ENCODE measurements at regions not wholly inside any gene's neighbourhood (a gene's known extent, or its start where the extent isn't known, plus 50 kb on each side); places are given as distances from the start of the nearest gene placed in this dataset.

- H3K4me1 ChIP-seq (ENCODE audit: control insufficient read depth in 1 of 2, insufficient read depth in 2 of 2, low read length in 2 of 2), result peaks cover 0 to 3% of the 10 kb centered on the region in 2 experiments
- H3K4me2 ChIP-seq (ENCODE audit: low read length), result no peak overlapping the region
- H3K4ac ChIP-seq (ENCODE audit: low read depth, low read length), result no peak overlapping the region
- H3K36me3 ChIP-seq (ENCODE audit: control insufficient read depth in 1 of 2, insufficient read depth in 2 of 2, low read length in 2 of 2), result no peaks in the 10 kb centered on the region
- H2BK12ac ChIP-seq (ENCODE audit: low read length), result no peak overlapping the region
- H3K9me3 ChIP-seq (ENCODE audit: insufficient read depth, low read depth, low read length), result peaks cover 8% of the 10 kb centered on the region
- H3K79me2 ChIP-seq (ENCODE audit: control insufficient read depth, insufficient read depth, low read length, poor library complexity), result no peaks in the 10 kb centered on the region
- no peak overlapping the region for H4K8ac ChIP-seq (ENCODE audit: low read depth, low read length)
- no peak overlapping the region for H2AK5ac ChIP-seq (ENCODE audit: low read length)
- no peak overlapping the region for H3K9ac ChIP-seq (ENCODE audit: low read length)
- no peak overlapping the region for H2BK5ac ChIP-seq (ENCODE audit: low read depth, low read length, poor library complexity)
- no peak overlapping the region for H3K14ac ChIP-seq (ENCODE audit: low read length)
- H3K79me1 ChIP-seq (ENCODE audit: low read length), result no peaks in the 10 kb centered on the region
- H2AFZ ChIP-seq (ENCODE audit: insufficient read depth, low read length, poor library complexity), result no peak overlapping the region
- no peak overlapping the region for H2BK120ac ChIP-seq (ENCODE audit: insufficient read depth, low read length, poor library complexity)
- H4K12ac ChIP-seq (ENCODE audit: low read depth, low read length), result no peak overlapping the region
- H3K23ac ChIP-seq (ENCODE audit: low read length), result no peak overlapping the region
- WGBS (ENCODE audit: extremely low coverage, insufficient coverage, insufficient read length), result no CpG with 5 or more reads among the region's 2 CpGs
- H3K18ac ChIP-seq (ENCODE audit: low read length), result no peak overlapping the region
- DNase-seq, result peak; percentile 14 to 62
- H3K27me3 ChIP-seq (ENCODE audit: insufficient read depth, low read length), result no peaks in the 10 kb centered on the region
- H3K27ac ChIP-seq (ENCODE audit: low read depth, low read length), result no peak overlapping the region
- H3K4me3 ChIP-seq (ENCODE audit: low read depth, low read length), result no peak overlapping the region
- H4K91ac ChIP-seq (ENCODE audit: low read depth, low read length), result no peak overlapping the region
Measured at GRCh38 chr7:81075150-81075549, 156.3 kb upstream of the SEMA3C start.

GRCh38 chr7:81074406-81074805 is 155.6 kb upstream of the SEMA3C start:
- H3K14ac ChIP-seq (ENCODE audit: low read length), result no peak overlapping the region
- H3K27me3 ChIP-seq (ENCODE audit: insufficient read depth, low read length), result no peaks in the 10 kb centered on the region
- H3K18ac ChIP-seq (ENCODE audit: low read length), result no peak overlapping the region
- DNase-seq, result no peak
- no peaks in the 10 kb centered on the region for H3K36me3 ChIP-seq (ENCODE audit: control insufficient read depth in 1 of 2, insufficient read depth in 2 of 2, low read length in 2 of 2)
- no peak overlapping the region for H4K8ac ChIP-seq (ENCODE audit: low read depth, low read length)
- peak overlapping the region; percentile 60 for H4K91ac ChIP-seq (ENCODE audit: low read depth, low read length)
- H3K79me2 ChIP-seq (ENCODE audit: control insufficient read depth, insufficient read depth, low read length, poor library complexity), result no peaks in the 10 kb centered on the region
- H4K12ac ChIP-seq (ENCODE audit: low read depth, low read length), result no peak overlapping the region
- H3K4me3 ChIP-seq (ENCODE audit: low read depth, low read length), result no peak overlapping the region
- no peak overlapping the region for H3K4me2 ChIP-seq (ENCODE audit: low read length)
- no peak overlapping the region for H2BK12ac ChIP-seq (ENCODE audit: low read length)
- H3K4me1 ChIP-seq (ENCODE audit: control insufficient read depth in 1 of 2, insufficient read depth in 2 of 2, low read length in 2 of 2), result peaks cover 0 to 3% of the 10 kb centered on the region in 2 experiments
- no peak overlapping the region for H2BK120ac ChIP-seq (ENCODE audit: insufficient read depth, low read length, poor library complexity)
- H2AFZ ChIP-seq (ENCODE audit: insufficient read depth, low read length, poor library complexity), result no peak overlapping the region
- peaks cover 8% of the 10 kb centered on the region for H3K9me3 ChIP-seq (ENCODE audit: insufficient read depth, low read depth, low read length)
- H2AK5ac ChIP-seq (ENCODE audit: low read length), result no peak overlapping the region
- no peaks in the 10 kb centered on the region for H3K79me1 ChIP-seq (ENCODE audit: low read length)
- H3K4ac ChIP-seq (ENCODE audit: low read depth, low read length), result no peak overlapping the region
- H3K27ac ChIP-seq (ENCODE audit: low read depth, low read length), result no peak overlapping the region
- WGBS (ENCODE audit: extremely low coverage, insufficient coverage, insufficient read length), result no CpG with 5 or more reads among the region's 3 CpGs
- H3K9ac ChIP-seq (ENCODE audit: low read length), result no peak overlapping the region
- no peak overlapping the region for H2BK5ac ChIP-seq (ENCODE audit: low read depth, low read length, poor library complexity)
- no peak overlapping the region for H3K23ac ChIP-seq (ENCODE audit: low read length)

DNA sequence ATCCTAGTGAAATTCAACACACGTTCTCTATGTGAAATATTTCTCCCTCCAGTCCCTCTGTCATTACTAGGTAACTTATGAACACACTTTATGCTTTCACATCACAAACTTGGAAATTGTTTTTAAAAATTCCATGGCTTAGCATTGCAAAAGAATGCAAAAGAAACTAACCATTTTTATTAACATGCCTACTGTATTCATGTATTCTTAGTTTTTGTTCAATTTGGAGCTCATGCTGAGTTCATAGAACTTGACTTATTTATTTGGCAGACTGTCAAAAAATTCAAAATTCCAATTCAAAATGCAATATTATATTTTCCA is 155.0 kb upstream of the SEMA3C start:
- WGBS (ENCODE audit: extremely low coverage, insufficient coverage, insufficient read length), result no CpG with 5 or more reads among the region's 1 CpG

DNA sequence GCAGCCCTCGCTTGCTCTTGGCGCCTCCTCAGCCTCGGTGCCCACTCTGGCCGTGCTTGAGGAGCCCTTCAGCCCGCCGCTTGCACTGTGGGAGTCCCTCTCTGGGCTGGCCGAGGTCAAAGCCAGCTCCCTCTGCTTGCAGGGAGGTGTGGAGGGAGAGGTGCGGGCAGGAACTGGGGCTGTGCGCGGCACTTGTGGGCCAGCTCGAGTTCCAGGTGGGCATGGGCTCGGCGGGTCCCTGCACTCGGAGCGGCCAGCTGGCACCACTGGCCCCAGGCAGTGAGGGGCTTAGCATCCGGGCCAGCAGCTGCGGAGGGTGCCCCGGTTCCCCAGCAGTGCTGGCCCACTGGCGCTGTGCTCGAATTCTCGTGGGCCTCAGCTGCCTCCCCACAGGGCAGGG is 152.1 kb upstream of the SEMA3C start:
- DNase-seq, result no peak
- H3K79me2 ChIP-seq (ENCODE audit: control insufficient read depth, insufficient read depth, low read length, poor library complexity), result no peaks in the 10 kb centered on the region
- H3K4me2 ChIP-seq (ENCODE audit: low read length), result no peak overlapping the region
- no peak overlapping the region for H2BK5ac ChIP-seq (ENCODE audit: low read depth, low read length, poor library complexity)
- no peaks in the 10 kb centered on the region for H3K27me3 ChIP-seq (ENCODE audit: insufficient read depth, low read length)
- H3K23ac ChIP-seq (ENCODE audit: low read length), result no peak overlapping the region
- H3K79me1 ChIP-seq (ENCODE audit: low read length), result no peaks in the 10 kb centered on the region
- H3K14ac ChIP-seq (ENCODE audit: low read length), result no peak overlapping the region
- peaks cover 0 to 3% of the 10 kb centered on the region in 2 experiments for H3K4me1 ChIP-seq (ENCODE audit: control insufficient read depth in 1 of 2, insufficient read depth in 2 of 2, low read length in 2 of 2)
- WGBS (ENCODE audit: extremely low coverage, insufficient coverage, insufficient read length), result no CpG with 5 or more reads among the region's 21 CpGs
- no peak overlapping the region for H3K9ac ChIP-seq (ENCODE audit: low read length)
- no peak overlapping the region for H4K12ac ChIP-seq (ENCODE audit: low read depth, low read length)
- no peak overlapping the region for H2AFZ ChIP-seq (ENCODE audit: insufficient read depth, low read length, poor library complexity)
- H3K9me3 ChIP-seq (ENCODE audit: insufficient read depth, low read depth, low read length), result peaks cover 7% of the 10 kb centered on the region
- H4K91ac ChIP-seq (ENCODE audit: low read depth, low read length), result no peak overlapping the region
- H3K4me3 ChIP-seq (ENCODE audit: low read depth, low read length), result no peak overlapping the region
- no peak overlapping the region for H3K4ac ChIP-seq (ENCODE audit: low read depth, low read length)
- H2BK120ac ChIP-seq (ENCODE audit: insufficient read depth, low read length, poor library complexity), result no peak overlapping the region
- H3K36me3 ChIP-seq (ENCODE audit: control insufficient read depth in 1 of 2, insufficient read depth in 2 of 2, low read length in 2 of 2), result no peaks in the 10 kb centered on the region
- H3K18ac ChIP-seq (ENCODE audit: low read length), result no peak overlapping the region
- no peak overlapping the region for H3K27ac ChIP-seq (ENCODE audit: low read depth, low read length)
- H2BK12ac ChIP-seq (ENCODE audit: low read length), result no peak overlapping the region
- H4K8ac ChIP-seq (ENCODE audit: low read depth, low read length), result no peak overlapping the region
- no peak overlapping the region for H2AK5ac ChIP-seq (ENCODE audit: low read length)

More for the DNA sequence above, 155.0 kb upstream of the SEMA3C start:
- Histone ChIP-seq H4K12ac (ENCODE audit: low read depth, low read length) (no peak overlapping the region), H3K23ac (ENCODE audit: low read length) (no peak overlapping the region), H3K14ac (ENCODE audit: low read length) (no peak overlapping the region), H2BK120ac (ENCODE audit: insufficient read depth, low read length, poor library complexity) (no peak overlapping the region), H3K4me2 (ENCODE audit: low read length) (no peak overlapping the region), H2AFZ (ENCODE audit: insufficient read depth, low read length, poor library complexity) (no peak overlapping the region), H2BK5ac (ENCODE audit: low read depth, low read length, poor library complexity) (no peak overlapping the region), H3K27me3 (ENCODE audit: insufficient read depth, low read length) (no peaks in the 10 kb centered on the region), H3K36me3 (ENCODE audit: control insufficient read depth in 1 of 2, insufficient read depth in 2 of 2, low read length in 2 of 2) (no peaks in the 10 kb centered on the region), H3K4me3 (ENCODE audit: low read depth, low read length) (no peak overlapping the region), H4K91ac (ENCODE audit: low read depth, low read length) (no peak overlapping the region), H3K79me1 (ENCODE audit: low read length) (no peaks in the 10 kb centered on the region), H3K9me3 (ENCODE audit: insufficient read depth, low read depth, low read length) (peaks cover 8% of the 10 kb centered on the region), H3K4me1 (ENCODE audit: control insufficient read depth in 1 of 2, insufficient read depth in 2 of 2, low read length in 2 of 2) (peaks cover 0 to 3% of the 10 kb centered on the region in 2 experiments), H3K79me2 (ENCODE audit: control insufficient read depth, insufficient read depth, low read length, poor library complexity) (no peaks in the 10 kb centered on the region), H3K4ac (ENCODE audit: low read depth, low read length) (no peak overlapping the region), H3K9ac (ENCODE audit: low read length) (no peak overlapping the region), H4K8ac (ENCODE audit: low read depth, low read length) (no peak overlapping the region), H3K18ac (ENCODE audit: low read length) (no peak overlapping the region), H2AK5ac (ENCODE audit: low read length) (no peak overlapping the region), H3K27ac (ENCODE audit: low read depth, low read length) (no peak overlapping the region), H2BK12ac (ENCODE audit: low read length) (no peak overlapping the region)
- DNase-seq, result no peak
